HepG2 (cell line): ENCODE measurements at regions not wholly inside any gene's neighbourhood (a gene's known extent, or its start where the extent isn't known, plus 50 kb on each side); places are given as distances from the start of the nearest gene placed in this dataset.

Experiments
- ATAC-seq: fragments of 200-7000 bp; cut with Tn5 transposase; 3 replicates; pipeline ENCODE4 v1.9.1; 2020; ENCODE audit warnings: mild to moderate bottlenecking, moderate library complexity
- BruUV-seq: library from RNA; stranded (reverse); fragments of 400-500 nt; replicated peaks from 2 replicates; lab custom pipeline; 2021; lab: Mats Ljungman, UMichigan
- CTCF ChIA-PET: fragments of 300-600 bp; formaldehyde crosslinking; extraction: SDS; loops from one replicate; lab custom pipeline; 2021; ENCODE audit warnings: low total read pairs, inconsistent platforms, low intra/inter-chr PET ratio; lab: Yijun Ruan, JAX
- POLR2A ChIA-PET: fragments of 350-600 bp; sonication (Branson Sonifier 250); formaldehyde crosslinking; loops from one replicate; lab custom pipeline; 2020; ENCODE audit warnings: antibody characterized with exemption, inconsistent platforms; lab: Yijun Ruan, JAX
- DNase-seq: peaks from one replicate; pipeline ENCODE4 v3.0.0-alpha.2; 2015; ENCODE audit warnings: low spot score
- FAIRE-seq: peaks from 3 replicates; lab custom pipeline; 2011; peaks lifted over from hg19 to GRCh38; lab: Jason Lieb, UNC
- H2AFZ ChIP-seq: one replicate; pipeline ENCODE4 v1.6.1; 2011; ENCODE audit warnings: low read length, inconsistent platforms
- H3K27ac ChIP-seq: fragments of 300-600 bp; 3 replicates; pipeline ENCODE4 v1.8.0; 2011; ENCODE audit warnings: mixed run types, mild to moderate bottlenecking, mixed read lengths, low read length, inconsistent platforms; ENCODE audit not compliant: insufficient read depth; ENCODE audit errors: extremely low read length
- H3K27me3 ChIP-seq, 2 experiments: fragments of 200-600 bp in 1 of 2; 2 replicates in 1 of 2; 3 replicates in 1 of 2; pipeline versions ENCODE4 v1.6.0 to v1.8.0; 2011; ENCODE audit warnings: low read length in 2 of 2, mild to moderate bottlenecking in 2 of 2, moderate library complexity in 2 of 2, inconsistent platforms in 1 of 2; ENCODE audit not compliant: insufficient read depth in 2 of 2, control insufficient read depth in 1 of 2
- H3K36me3 ChIP-seq, 2 experiments: fragments of 200-600 bp in 1 of 2; replicated peaks in 1 of 2; 2 replicates in 1 of 2; 3 replicates in 1 of 2; pipeline versions ENCODE4 v1.5.1 to v1.8.0; 2011; ENCODE audit warnings: low read length in 2 of 2, inconsistent platforms in 1 of 2; ENCODE audit not compliant: insufficient read depth in 2 of 2, control insufficient read depth in 1 of 2
- H3K4me1 ChIP-seq: 2 replicates; pipeline ENCODE4 v1.5.1; 2012; ENCODE audit warnings: low read length, inconsistent platforms; ENCODE audit not compliant: insufficient read depth
- H3K4me2 ChIP-seq: 2 replicates; pipeline ENCODE4 v1.6.0; 2011; ENCODE audit warnings: low read depth, low read length, inconsistent platforms
- H3K4me3 ChIP-seq, 3 experiments: fragments of 200-600 bp in 1 of 3; sonication (generic), shearing (Covaris generic) in 1 of 3; replicated peaks in 1 of 3; 2 replicates each; pipeline ENCODE4 v1.5.1; 2011 to 2016; ENCODE audit warnings: low read length in 3 of 3, inconsistent platforms in 2 of 3, low read depth in 2 of 3, mild to moderate bottlenecking in 2 of 3, control low read depth in 1 of 3, mixed read lengths in 1 of 3; ENCODE audit not compliant: insufficient read depth in 1 of 3
- H3K79me2 ChIP-seq: one replicate; pipeline ENCODE4 v1.6.1; 2011; ENCODE audit warnings: low read length, inconsistent platforms; ENCODE audit not compliant: insufficient read depth
- H3K9ac ChIP-seq: 2 replicates; pipeline ENCODE4 v1.6.0; 2011; ENCODE audit warnings: mild to moderate bottlenecking, low read depth, low read length, inconsistent platforms; ENCODE audit not compliant: insufficient read depth
- H3K9me3 ChIP-seq: 2 replicates; pipeline ENCODE4 v1.5.1; 2012; ENCODE audit warnings: mild to moderate bottlenecking, low read length
- H4K20me1 ChIP-seq: 2 replicates; pipeline ENCODE4 v1.6.0; 2011; ENCODE audit warnings: inconsistent platforms, mild to moderate bottlenecking, low read length, moderate library complexity; ENCODE audit not compliant: insufficient read depth
- FIP1L1 ChIP-seq: fragments of 200-400 bp; formaldehyde crosslinking; IDR thresholded peaks from 2 replicates; pipeline ENCODE4 v1.6.1; 2018; ENCODE audit warnings: low read depth, mild to moderate bottlenecking, low read length, moderate library complexity, borderline replicate concordance; ENCODE audit not compliant: insufficient read depth
- ISL2 ChIP-seq: sonication (generic); formaldehyde crosslinking; IDR thresholded peaks from 2 replicates; pipeline ENCODE4 v1.5.0; 2020; ENCODE audit warnings: missing genetic modification reagents
- MYNN ChIP-seq: sonication (generic); formaldehyde crosslinking; IDR thresholded peaks from 2 replicates; pipeline ENCODE4 v1.4.0; 2020; ENCODE audit warnings: mild to moderate bottlenecking, low read depth, missing genetic modification reagents
- NFRKB ChIP-seq: fragments of 450-650 bp; IDR thresholded peaks from 2 replicates; pipeline ENCODE4 v1.6.1; 2017
- SOX6 ChIP-seq, 2 experiments: fragments of 450-650 bp in 1 of 2; sonication (generic) in 1 of 2; formaldehyde crosslinking in 1 of 2; IDR thresholded peaks; 2 replicates each; pipeline versions ENCODE4 v1.4.0 to v1.6.1; 2017 to 2020; ENCODE audit warnings: antibody characterized with exemption in 1 of 2, mild to moderate bottlenecking in 1 of 2, missing genetic modification reagents in 1 of 2
- TBL1XR1 ChIP-seq: fragments of 150-350 bp; IDR thresholded peaks from 2 replicates; pipeline ENCODE4 v1.6.1; 2014; ENCODE audit warnings: borderline replicate concordance, low read length; ENCODE audit not compliant: partially characterized antibody
- WIZ ChIP-seq: sonication (generic); formaldehyde crosslinking; IDR thresholded peaks from 2 replicates; pipeline ENCODE4 v1.5.1; 2020; ENCODE audit warnings: mild to moderate bottlenecking, missing genetic modification reagents
- ZNF34 ChIP-seq: sonication (generic); formaldehyde crosslinking; IDR thresholded peaks from 2 replicates; pipeline ENCODE4 v1.4.0; 2020; ENCODE audit warnings: mild to moderate bottlenecking, missing genetic modification reagents, borderline replicate concordance
- ZNF703 ChIP-seq: sonication (generic); formaldehyde crosslinking; IDR thresholded peaks from 2 replicates; pipeline ENCODE4 v1.5.1; 2020; ENCODE audit warnings: missing genetic modification reagents, mild to moderate bottlenecking, moderate library complexity, borderline replicate concordance
- ZNF749 ChIP-seq: sonication (generic); formaldehyde crosslinking; IDR thresholded peaks from 2 replicates; pipeline ENCODE4 v1.8.0; 2022; ENCODE audit warnings: mild to moderate bottlenecking, missing genetic modification reagents, moderate library complexity, borderline replicate concordance
- WGBS: methylation state at CpG from one replicate; pipeline ENCODE4 v1.1.6; 2017; ENCODE audit warnings: low lambda C conversion rate; 5-methylcytosine and 5-hydroxymethylcytosine counted together
- in situ Hi-C: cut with HindIII; loops from 2 replicates; pipeline ENCODE4 v1.10.0; 2017; ENCODE audit warnings: low pct_unique_long_range_greater_than_20kb; ENCODE audit not compliant: extremely low pct_ligation_motif_present
- intact Hi-C: fragments of 100-400 bp; cut with micrococcal nuclease; formaldehyde crosslinking; loops from one replicate; pipeline ENCODE4 v1.10.0; 2022; ENCODE audit not compliant: unreplicated experiment
- TF ChIP-seq, protein P1 (sequence below): IDR thresholded peaks from 2 replicates; pipeline ENCODE4 v1.6.1; 2012; ENCODE audit warnings: inconsistent platforms
- TF ChIP-seq, protein P2 (sequence below), 2 experiments: sonication (generic) in 1 of 2; formaldehyde crosslinking in 1 of 2; IDR thresholded peaks; 2 replicates each; pipeline versions ENCODE4 v1.5.1 to v1.6.1; 2011 to 2020; ENCODE audit warnings: borderline replicate concordance in 1 of 2, low read depth in 1 of 2, low read length in 1 of 2, mild to moderate bottlenecking in 1 of 2, missing genetic modification reagents in 1 of 2, moderate library complexity in 1 of 2
- TF ChIP-seq, protein P3 (sequence below): sonication (generic); formaldehyde crosslinking; IDR thresholded peaks from 2 replicates; pipeline ENCODE4 v1.4.0; 2020; ENCODE audit warnings: missing genetic modification reagents
- TF ChIP-seq, protein P4 (sequence below): IDR thresholded peaks from 2 replicates; pipeline ENCODE4 v1.6.1; 2016; ENCODE audit warnings: mild to moderate bottlenecking, missing biosample characterization, missing genetic modification reagents

DNA sequence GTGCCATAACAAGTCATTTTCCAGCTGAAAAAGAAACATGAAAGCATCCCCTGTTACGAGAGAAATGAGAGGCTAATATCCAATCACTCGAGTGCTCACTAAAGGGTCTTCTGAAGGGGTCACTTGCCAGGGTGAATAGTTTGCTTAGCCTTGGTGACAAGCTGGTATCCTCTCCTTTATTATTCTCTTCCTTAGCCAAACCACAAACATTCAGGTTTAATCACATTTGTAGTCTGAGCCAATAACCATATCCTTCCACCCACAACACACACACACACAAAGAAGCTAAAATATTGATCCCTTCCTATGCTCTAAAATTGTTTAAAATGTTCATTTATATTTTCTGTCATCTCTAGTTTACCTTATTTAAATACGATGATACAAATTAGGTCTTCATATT, 240.5 kb upstream of the TMCO5A start:
- H3K4me3 ChIP-seq: no peak overlapping the region
- H3K9ac ChIP-seq: no peak overlapping the region
- H3K79me2 ChIP-seq: no peaks in the 10 kb centered on the region
- H3K4me2 ChIP-seq: no peak overlapping the region
- FAIRE-seq (no peak), ATAC-seq (no peak), DNase-seq (no peak)
- no peaks in the 10 kb centered on the region for H3K4me1 ChIP-seq
- no peaks in the 10 kb centered on the region for H4K20me1 ChIP-seq
- H3K36me3 ChIP-seq: no peaks in the 10 kb centered on the region
- ChIA-PET CTCF (no interaction called here), POLR2A (no interaction called here)
- no peaks in the 10 kb centered on the region for H3K27me3 ChIP-seq
- H3K27ac ChIP-seq: no peak overlapping the region
- H2AFZ ChIP-seq: no peak overlapping the region
- intact Hi-C loops: no loop called here
- H3K9me3 ChIP-seq: 0 out of 2 replicates have a peak, but pooled peaks cover 4% of the 10 kb centered on the region
- 11% methylated on average over 3 of the region's 3 CpGs for WGBS
- BruUV-seq: no TSS peak
- in situ Hi-C loops: no loop called here
- TF ChIP-seq ZNF703 (CRISPR knock-in tag) (no peak), ISL2 (no peak), WIZ (CRISPR knock-in tag) (no peak), ZNF749 (CRISPR knock-in tag) (no peak), SOX6 (IDR thresholded peaks at IDR 0.05) (no peak), SOX6 (CRISPR knock-in tag; IDR thresholded peaks at IDR 0.05) (no peak), FIP1L1 (no peak), NFRKB (no peak), MYNN (CRISPR knock-in tag) (no peak), ZNF34 (no peak), TBL1XR1 (no peak)
- TF ChIP-seq, protein P1, sequence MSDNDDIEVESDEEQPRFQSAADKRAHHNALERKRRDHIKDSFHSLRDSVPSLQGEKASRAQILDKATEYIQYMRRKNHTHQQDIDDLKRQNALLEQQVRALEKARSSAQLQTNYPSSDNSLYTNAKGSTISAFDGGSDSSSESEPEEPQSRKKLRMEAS: no peak
- TF ChIP-seq, protein P2, sequence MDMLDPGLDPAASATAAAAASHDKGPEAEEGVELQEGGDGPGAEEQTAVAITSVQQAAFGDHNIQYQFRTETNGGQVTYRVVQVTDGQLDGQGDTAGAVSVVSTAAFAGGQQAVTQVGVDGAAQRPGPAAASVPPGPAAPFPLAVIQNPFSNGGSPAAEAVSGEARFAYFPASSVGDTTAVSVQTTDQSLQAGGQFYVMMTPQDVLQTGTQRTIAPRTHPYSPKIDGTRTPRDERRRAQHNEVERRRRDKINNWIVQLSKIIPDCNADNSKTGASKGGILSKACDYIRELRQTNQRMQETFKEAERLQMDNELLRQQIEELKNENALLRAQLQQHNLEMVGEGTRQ (IDR thresholded peaks at IDR 0.05; ENCODE audit: low read depth, low read length): no peak
- TF ChIP-seq, protein P2 (CRISPR knock-in tag; IDR thresholded peaks at IDR 0.05; ENCODE audit: borderline replicate concordance): no peak
- TF ChIP-seq, protein P3, sequence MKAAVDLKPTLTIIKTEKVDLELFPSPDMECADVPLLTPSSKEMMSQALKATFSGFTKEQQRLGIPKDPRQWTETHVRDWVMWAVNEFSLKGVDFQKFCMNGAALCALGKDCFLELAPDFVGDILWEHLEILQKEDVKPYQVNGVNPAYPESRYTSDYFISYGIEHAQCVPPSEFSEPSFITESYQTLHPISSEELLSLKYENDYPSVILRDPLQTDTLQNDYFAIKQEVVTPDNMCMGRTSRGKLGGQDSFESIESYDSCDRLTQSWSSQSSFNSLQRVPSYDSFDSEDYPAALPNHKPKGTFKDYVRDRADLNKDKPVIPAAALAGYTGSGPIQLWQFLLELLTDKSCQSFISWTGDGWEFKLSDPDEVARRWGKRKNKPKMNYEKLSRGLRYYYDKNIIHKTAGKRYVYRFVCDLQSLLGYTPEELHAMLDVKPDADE (CRISPR knock-in tag): no peak
- TF ChIP-seq, protein P4, sequence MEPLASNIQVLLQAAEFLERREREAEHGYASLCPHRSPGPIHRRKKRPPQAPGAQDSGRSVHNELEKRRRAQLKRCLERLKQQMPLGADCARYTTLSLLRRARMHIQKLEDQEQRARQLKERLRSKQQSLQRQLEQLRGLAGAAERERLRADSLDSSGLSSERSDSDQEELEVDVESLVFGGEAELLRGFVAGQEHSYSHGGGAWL (CRISPR knock-in tag): no peak
